Activated CD4-positive, alpha-beta memory T cell treated with anti-CD3 and anti-CD28 coated beads for 36 hours (primary cell): ENCODE measurements at regions not wholly inside any gene's neighbourhood (a gene's known extent, or its start where the extent isn't known, plus 50 kb on each side); places are given as distances from the start of the nearest gene placed in this dataset.

ENCODE experiments used
- CTCF ChIA-PET: fragments of 350-600 bp; sonication (Branson Sonifier 250); formaldehyde crosslinking; loops from one replicate; lab custom pipeline; 2021; ENCODE audit warnings: antibody characterized with exemption, inconsistent platforms; lab: Charles Lee
- POLR2A ChIA-PET: fragments of 350-600 bp; sonication (Branson Sonifier 250); formaldehyde crosslinking; loops from one replicate; lab custom pipeline; 2021; ENCODE audit warnings: antibody characterized with exemption; lab: Charles Lee
- DNase-seq: peaks from one replicate; pipeline ENCODE4 v3.0.0-alpha.2; 2020
- H3K27ac Mint-ChIP-seq: one replicate; pipeline ENCODE4 v1.8.0; 2021; ENCODE audit warnings: mixed read lengths
- H3K27me3 Mint-ChIP-seq: one replicate; pipeline ENCODE4 v1.8.0; 2021; ENCODE audit warnings: mixed read lengths
- H3K36me3 Mint-ChIP-seq: one replicate; pipeline ENCODE4 v1.8.0; 2021; ENCODE audit warnings: mixed read lengths
- H3K4me1 Mint-ChIP-seq: one replicate; pipeline ENCODE4 v1.8.0; 2021; ENCODE audit warnings: low read depth, mixed read lengths
- H3K4me3 Mint-ChIP-seq: one replicate; pipeline ENCODE4 v1.8.0; 2021; ENCODE audit warnings: mild to moderate bottlenecking, mixed read lengths
- H3K9me3 Mint-ChIP-seq: one replicate; pipeline ENCODE4 v1.8.0; 2021; ENCODE audit warnings: mixed read lengths
- intact Hi-C: fragments of 100-400 bp; cut with micrococcal nuclease; formaldehyde crosslinking; loops from one replicate; pipeline ENCODE4 v1.15.1; 2023

GRCh38 chr4:43402393-43402792 is 509.9 kb downstream of the GRXCR1 start:
- Mint-ChIP-seq H3K27me3 (no peaks in the 10 kb centered on the region), H3K36me3 (no peaks in the 10 kb centered on the region), H3K4me1 (no peaks in the 10 kb centered on the region), H3K4me3 (no peak overlapping the region), H3K9me3 (peaks cover 8% of the 10 kb centered on the region), H3K27ac (no peak overlapping the region)
- intact Hi-C loops: no loop called here
- DNase-seq: no peak
- CTCF ChIA-PET: no interaction called here
- POLR2A ChIA-PET: no interaction called here

DNA sequence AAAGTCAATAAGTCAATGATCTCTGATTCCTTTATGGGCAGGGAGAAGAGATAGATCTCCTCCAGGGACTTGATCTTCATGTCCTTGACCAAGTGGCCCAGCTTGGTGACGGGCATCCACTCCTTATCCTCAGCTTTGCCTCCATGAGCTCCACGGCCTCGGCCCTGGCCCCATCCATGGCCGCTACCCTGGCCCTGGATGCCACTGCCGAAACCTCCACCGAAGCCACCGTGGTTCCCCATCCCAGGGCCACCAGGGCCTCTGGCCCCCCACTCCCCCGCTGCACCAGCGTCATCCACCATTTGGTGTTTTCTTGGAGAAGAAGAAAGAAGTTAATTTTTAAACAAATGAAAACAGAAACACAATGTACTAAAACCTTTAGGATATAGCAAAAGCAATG is 518.1 kb downstream of the GRXCR1 start:
- H3K36me3 Mint-ChIP-seq: no peaks in the 10 kb centered on the region
- H3K4me1 Mint-ChIP-seq: no peaks in the 10 kb centered on the region
- intact Hi-C loops: no loop called here
- H3K27me3 Mint-ChIP-seq: no peaks in the 10 kb centered on the region
- H3K27ac Mint-ChIP-seq: no peak overlapping the region
- no peak for DNase-seq
- H3K4me3 Mint-ChIP-seq: no peak overlapping the region
- peaks cover 21% of the 10 kb centered on the region for H3K9me3 Mint-ChIP-seq
- ChIA-PET POLR2A (no interaction called here), CTCF (no interaction called here)

- H3K9me3 Mint-ChIP-seq: peaks cover 23% of the 10 kb centered on the region
- intact Hi-C loops: no loop called here
- ChIA-PET POLR2A (no interaction called here), CTCF (no interaction called here)
- H3K4me1 Mint-ChIP-seq: no peaks in the 10 kb centered on the region
- H3K27me3 Mint-ChIP-seq: no peaks in the 10 kb centered on the region
- DNase-seq: no peak
- no peak overlapping the region for H3K4me3 Mint-ChIP-seq
- no peak overlapping the region for H3K27ac Mint-ChIP-seq
- H3K36me3 Mint-ChIP-seq: no peaks in the 10 kb centered on the region
Measured at GRCh38 chr4:43411226-43411625, 518.7 kb downstream of the GRXCR1 start.

GRCh38 chr4:43423276-43423675 is 530.8 kb downstream of the GRXCR1 start:
- Mint-ChIP-seq H3K27me3 (no peaks in the 10 kb centered on the region), H3K27ac (no peak overlapping the region), H3K9me3 (peaks cover 18% of the 10 kb centered on the region), H3K36me3 (no peaks in the 10 kb centered on the region), H3K4me3 (no peak overlapping the region), H3K4me1 (no peaks in the 10 kb centered on the region)
- CTCF ChIA-PET: interaction anchor here (1.0 kb wide), 1 partner anchor 15 kb away, joined by 3 read pairs; no protein-coding TSS in a partner anchor
- no peak for DNase-seq
- intact Hi-C loops: no loop called here
- POLR2A ChIA-PET: no interaction called here

- POLR2A ChIA-PET: no interaction called here
- H3K27ac Mint-ChIP-seq: no peak overlapping the region
- no peak overlapping the region for H3K4me3 Mint-ChIP-seq
- no peaks in the 10 kb centered on the region for H3K27me3 Mint-ChIP-seq
- intact Hi-C loops: no loop called here
- no peaks in the 10 kb centered on the region for H3K36me3 Mint-ChIP-seq
- CTCF ChIA-PET: no interaction called here
- H3K9me3 Mint-ChIP-seq: peaks cover 8% of the 10 kb centered on the region
- no peaks in the 10 kb centered on the region for H3K4me1 Mint-ChIP-seq
- DNase-seq: no peak
Measured at GRCh38 chr4:43425206-43425605, 532.7 kb downstream of the GRXCR1 start.

GRCh38 chr4:43435291-43435690 is 542.8 kb downstream of the GRXCR1 start:
- intact Hi-C loops: no loop called here
- ChIA-PET POLR2A (no interaction called here), CTCF (no interaction called here)
- no peaks in the 10 kb centered on the region for H3K27me3 Mint-ChIP-seq
- H3K4me1 Mint-ChIP-seq: no peaks in the 10 kb centered on the region
- no peaks in the 10 kb centered on the region for H3K36me3 Mint-ChIP-seq
- no peak overlapping the region for H3K4me3 Mint-ChIP-seq
- H3K9me3 Mint-ChIP-seq: peaks cover 23% of the 10 kb centered on the region
- no peak for DNase-seq
- H3K27ac Mint-ChIP-seq: no peak overlapping the region

- H3K9me3 Mint-ChIP-seq: peaks cover 2% of the 10 kb centered on the region
- H3K27me3 Mint-ChIP-seq: no peaks in the 10 kb centered on the region
- no peak for DNase-seq
- no peaks in the 10 kb centered on the region for H3K4me1 Mint-ChIP-seq
- ChIA-PET CTCF (no interaction called here), POLR2A (no interaction called here)
- intact Hi-C loops: no loop called here
- no peaks in the 10 kb centered on the region for H3K36me3 Mint-ChIP-seq
- H3K4me3 Mint-ChIP-seq: no peak overlapping the region
- H3K27ac Mint-ChIP-seq: no peak overlapping the region
Measured at GRCh38 chr4:43452948-43453347, 560.4 kb downstream of the GRXCR1 start.

- CTCF ChIA-PET: no interaction called here
Measured at GRCh38 chr4:43456383-43456782, 563.9 kb downstream of the GRXCR1 start.

GRCh38 chr4:43457866-43458265 is 565.4 kb downstream of the GRXCR1 start:
- CTCF ChIA-PET: no interaction called here
- H3K27me3 Mint-ChIP-seq: no peaks in the 10 kb centered on the region
- no peak for DNase-seq
- H3K4me1 Mint-ChIP-seq: no peaks in the 10 kb centered on the region
- no peaks in the 10 kb centered on the region for H3K9me3 Mint-ChIP-seq
- no peaks in the 10 kb centered on the region for H3K36me3 Mint-ChIP-seq
- H3K27ac Mint-ChIP-seq: no peak overlapping the region
- H3K4me3 Mint-ChIP-seq: no peak overlapping the region
- intact Hi-C loops: no loop called here
- POLR2A ChIA-PET: no interaction called here

More at GRCh38 chr4:43456383-43456782, 563.9 kb downstream of the GRXCR1 start:
- no peaks in the 10 kb centered on the region for H3K36me3 Mint-ChIP-seq
- no peak overlapping the region for H3K4me3 Mint-ChIP-seq
- intact Hi-C loops: no loop called here
- DNase-seq: no peak
- no peaks in the 10 kb centered on the region for H3K9me3 Mint-ChIP-seq
- H3K4me1 Mint-ChIP-seq: no peaks in the 10 kb centered on the region
- POLR2A ChIA-PET: no interaction called here
- H3K27ac Mint-ChIP-seq: no peak overlapping the region
- no peaks in the 10 kb centered on the region for H3K27me3 Mint-ChIP-seq

GRCh38 chr4:43458293-43458692 is 565.8 kb downstream of the GRXCR1 start:
- POLR2A ChIA-PET: no interaction called here
- DNase-seq: no peak
- no peaks in the 10 kb centered on the region for H3K4me1 Mint-ChIP-seq
- H3K36me3 Mint-ChIP-seq: no peaks in the 10 kb centered on the region
- no peak overlapping the region for H3K27ac Mint-ChIP-seq
- H3K27me3 Mint-ChIP-seq: no peaks in the 10 kb centered on the region
- H3K9me3 Mint-ChIP-seq: no peaks in the 10 kb centered on the region
- CTCF ChIA-PET: no interaction called here
- H3K4me3 Mint-ChIP-seq: no peak overlapping the region
- intact Hi-C loops: no loop called here

DNA sequence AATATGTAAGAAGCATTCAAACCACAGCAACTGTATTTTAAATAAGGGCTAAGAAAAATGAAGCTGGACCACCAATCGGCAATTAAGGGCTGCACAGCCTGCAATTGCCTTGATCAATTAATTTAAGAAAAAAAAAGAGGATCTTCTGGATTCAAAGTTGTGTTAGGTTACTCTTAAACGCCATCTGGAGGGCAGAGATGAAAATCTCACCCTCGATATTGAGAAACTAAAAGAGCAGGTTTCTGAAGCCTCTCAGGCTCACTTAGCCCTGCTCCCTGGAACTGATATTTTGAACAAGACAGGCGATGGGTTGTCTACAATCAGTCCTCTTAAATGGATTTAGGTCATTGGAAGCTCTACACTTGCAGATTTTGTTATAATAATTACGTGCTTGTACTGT is 579.4 kb downstream of the GRXCR1 start:
- intact Hi-C loops: no loop called here
- Mint-ChIP-seq H3K27me3 (no peaks in the 10 kb centered on the region), H3K9me3 (peaks cover 49% of the 10 kb centered on the region), H3K36me3 (no peaks in the 10 kb centered on the region), H3K27ac (no peak overlapping the region), H3K4me1 (no peaks in the 10 kb centered on the region), H3K4me3 (no peak overlapping the region)
- DNase-seq: no peak
- ChIA-PET POLR2A (no interaction called here), CTCF (no interaction called here)

DNA sequence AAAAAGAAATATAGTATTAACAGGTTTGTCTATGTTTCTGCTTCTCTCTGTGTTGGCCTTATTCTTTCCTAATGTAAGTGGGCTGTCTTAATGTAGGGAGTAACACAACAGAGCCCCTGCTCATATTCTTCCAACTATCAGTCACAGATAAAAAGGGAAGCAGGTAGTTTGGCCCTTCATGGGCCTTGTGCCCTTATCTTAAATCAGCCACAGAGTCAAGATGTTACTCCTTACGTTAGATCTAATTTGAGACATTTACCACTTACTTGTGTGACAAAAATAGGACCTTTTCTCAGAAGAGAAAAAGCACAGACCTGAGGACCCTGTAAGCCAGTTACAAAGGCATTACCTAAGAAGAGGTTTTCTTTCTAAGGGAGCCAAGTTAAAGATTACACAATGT is 589.0 kb downstream of the GRXCR1 start:
- POLR2A ChIA-PET: no interaction called here
- Mint-ChIP-seq H3K27me3 (no peaks in the 10 kb centered on the region), H3K36me3 (no peaks in the 10 kb centered on the region)

DNA sequence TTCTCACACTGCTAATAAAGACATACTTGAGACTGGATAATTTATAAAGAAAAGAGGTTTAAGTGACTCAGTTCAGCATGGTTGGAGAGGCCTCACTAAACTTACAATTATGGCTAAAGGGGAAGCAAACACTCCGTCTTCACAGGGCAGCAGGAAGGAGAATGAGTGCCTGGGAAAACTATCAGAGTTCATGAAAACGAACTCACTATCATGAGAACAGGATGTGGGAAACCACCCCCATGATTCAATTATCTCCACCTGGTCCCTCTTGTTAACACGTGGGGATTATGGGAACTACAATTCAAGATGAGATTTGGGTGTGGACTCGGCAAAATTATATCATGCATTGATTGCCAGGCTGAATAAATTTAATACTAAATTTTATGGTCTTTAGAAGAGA is 592.7 kb downstream of the GRXCR1 start:
- Mint-ChIP-seq H3K27ac (no peak overlapping the region), H3K4me1 (no peaks in the 10 kb centered on the region), H3K27me3 (no peaks in the 10 kb centered on the region), H3K4me3 (no peak overlapping the region), H3K36me3 (no peaks in the 10 kb centered on the region), H3K9me3 (peaks cover 17% of the 10 kb centered on the region)
- CTCF ChIA-PET: no interaction called here
- POLR2A ChIA-PET: no interaction called here
- intact Hi-C loops: no loop called here
- no peak for DNase-seq

More for the DNA sequence above, 589.0 kb downstream of the GRXCR1 start:
- Mint-ChIP-seq H3K27ac (no peak overlapping the region), H3K4me1 (no peaks in the 10 kb centered on the region), H3K9me3 (peaks cover 12% of the 10 kb centered on the region), H3K4me3 (no peak overlapping the region)
- intact Hi-C loops: no loop called here
- no peak for DNase-seq
- CTCF ChIA-PET: no interaction called here
